ENCODE measurements at regions not wholly inside any gene's neighbourhood (a gene's known extent, or its start where the extent isn't known, plus 50 kb on each side); places are given as distances from the start of the nearest gene placed in this dataset.

- CTCF ChIA-PET = no interaction called here
- Histone ChIP-seq H3K36me3 (ENCODE audit: insufficient read depth, low read length) (no peaks in the 10 kb centered on the region), H3K27ac (ENCODE audit: low read depth in 1 of 2, low read length in 2 of 2) (no peak overlapping the region), H3K27me3 (ENCODE audit: control insufficient read depth in 1 of 2, insufficient read depth in 2 of 2, low read length in 2 of 2) (no peaks in the 10 kb centered on the region), H3K4me3 (ENCODE audit: low read length) (no peak overlapping the region), H3K9me3 (ENCODE audit: control insufficient read depth in 1 of 2, insufficient read depth in 1 of 2, low read length in 2 of 2) (no peaks in the 10 kb centered on the region), H3K4me1 (ENCODE audit: insufficient read depth, low read length) (no peaks in the 10 kb centered on the region)
- Mint-ChIP-seq H3K27me3 (no peaks in the 10 kb centered on the region), H3K36me3 (ENCODE audit: low read depth) (no peaks in the 10 kb centered on the region), H3K4me1 (ENCODE audit: low read depth) (no peaks in the 10 kb centered on the region), H3K27ac (no peak overlapping the region), H3K4me3 (no peak overlapping the region), H3K9me3 (no peaks in the 10 kb centered on the region)
- TF ChIP-seq, protein P1, sequence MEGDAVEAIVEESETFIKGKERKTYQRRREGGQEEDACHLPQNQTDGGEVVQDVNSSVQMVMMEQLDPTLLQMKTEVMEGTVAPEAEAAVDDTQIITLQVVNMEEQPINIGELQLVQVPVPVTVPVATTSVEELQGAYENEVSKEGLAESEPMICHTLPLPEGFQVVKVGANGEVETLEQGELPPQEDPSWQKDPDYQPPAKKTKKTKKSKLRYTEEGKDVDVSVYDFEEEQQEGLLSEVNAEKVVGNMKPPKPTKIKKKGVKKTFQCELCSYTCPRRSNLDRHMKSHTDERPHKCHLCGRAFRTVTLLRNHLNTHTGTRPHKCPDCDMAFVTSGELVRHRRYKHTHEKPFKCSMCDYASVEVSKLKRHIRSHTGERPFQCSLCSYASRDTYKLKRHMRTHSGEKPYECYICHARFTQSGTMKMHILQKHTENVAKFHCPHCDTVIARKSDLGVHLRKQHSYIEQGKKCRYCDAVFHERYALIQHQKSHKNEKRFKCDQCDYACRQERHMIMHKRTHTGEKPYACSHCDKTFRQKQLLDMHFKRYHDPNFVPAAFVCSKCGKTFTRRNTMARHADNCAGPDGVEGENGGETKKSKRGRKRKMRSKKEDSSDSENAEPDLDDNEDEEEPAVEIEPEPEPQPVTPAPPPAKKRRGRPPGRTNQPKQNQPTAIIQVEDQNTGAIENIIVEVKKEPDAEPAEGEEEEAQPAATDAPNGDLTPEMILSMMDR (IDR thresholded peaks at IDR 0.05) = no peak
- POLR2A ChIA-PET = no interaction called here
- no peak for ATAC-seq (ENCODE audit: poor library complexity)
- intact Hi-C loops (cut with DNase I, micrococcal nuclease) = no loop called here
- no peak for DNase-seq
Measured at GRCh38 chr15:58243070-58243469, 104.9 kb downstream of the AQP9 start.

GRCh38 chr15:58244536-58244935 lies 106.4 kb downstream of the AQP9 start:
- ATAC-seq (ENCODE audit: poor library complexity) = no peak
- no peak for DNase-seq
- Mint-ChIP-seq H3K36me3 (ENCODE audit: low read depth) (no peaks in the 10 kb centered on the region), H3K27ac (no peak overlapping the region), H3K4me1 (ENCODE audit: low read depth) (peaks cover 3% of the 10 kb centered on the region), H3K9me3 (no peaks in the 10 kb centered on the region), H3K4me3 (no peak overlapping the region), H3K27me3 (no peaks in the 10 kb centered on the region)
- POLR2A ChIA-PET = no interaction called here
- H3K4me3 ChIP-seq (ENCODE audit: low read length) = no peak overlapping the region
- intact Hi-C loops (cut with DNase I, micrococcal nuclease) = no loop called here
- no peak overlapping the region for H3K27ac ChIP-seq (ENCODE audit: low read depth in 1 of 2, low read length in 2 of 2)
- no peaks in the 10 kb centered on the region for H3K9me3 ChIP-seq (ENCODE audit: control insufficient read depth in 1 of 2, insufficient read depth in 1 of 2, low read length in 2 of 2)
- H3K36me3 ChIP-seq (ENCODE audit: insufficient read depth, low read length) = no peaks in the 10 kb centered on the region
- H3K4me1 ChIP-seq (ENCODE audit: insufficient read depth, low read length) = peaks cover 5% of the 10 kb centered on the region
- TF ChIP-seq, protein P1 (IDR thresholded peaks at IDR 0.05) = no peak
- no peaks in the 10 kb centered on the region for H3K27me3 ChIP-seq (ENCODE audit: control insufficient read depth in 1 of 2, insufficient read depth in 2 of 2, low read length in 2 of 2)
- CTCF ChIA-PET = no interaction called here

GRCh38 chr15:58246041-58246440 lies 107.9 kb downstream of the AQP9 start:
- peaks cover 17% of the 10 kb centered on the region for H3K4me1 Mint-ChIP-seq (ENCODE audit: low read depth)
- no peaks in the 10 kb centered on the region for H3K9me3 ChIP-seq (ENCODE audit: control insufficient read depth in 1 of 2, insufficient read depth in 1 of 2, low read length in 2 of 2)
- no peak overlapping the region for H3K27ac Mint-ChIP-seq
- H3K27ac ChIP-seq (ENCODE audit: low read depth in 1 of 2, low read length in 2 of 2) = no peak overlapping the region
- intact Hi-C loops (cut with DNase I, micrococcal nuclease) = no loop called here
- no peaks in the 10 kb centered on the region for H3K36me3 ChIP-seq (ENCODE audit: insufficient read depth, low read length)
- no peaks in the 10 kb centered on the region for H3K36me3 Mint-ChIP-seq (ENCODE audit: low read depth)
- ChIA-PET POLR2A (no interaction called here), CTCF (no interaction called here)
- H3K27me3 ChIP-seq (ENCODE audit: control insufficient read depth in 1 of 2, insufficient read depth in 2 of 2, low read length in 2 of 2) = no peaks in the 10 kb centered on the region
- H3K4me3 Mint-ChIP-seq = no peak overlapping the region
- no peak for DNase-seq
- TF ChIP-seq, protein P1 (IDR thresholded peaks at IDR 0.05) = no peak
- peaks cover 11% of the 10 kb centered on the region for H3K4me1 ChIP-seq (ENCODE audit: insufficient read depth, low read length)
- no peak for ATAC-seq (ENCODE audit: poor library complexity)
- no peaks in the 10 kb centered on the region for H3K27me3 Mint-ChIP-seq
- no peaks in the 10 kb centered on the region for H3K9me3 Mint-ChIP-seq
- no peak overlapping the region for H3K4me3 ChIP-seq (ENCODE audit: low read length)

Measured in CD4-positive, alpha-beta T cell (primary cell).